Prostate gland (tissue), 2 donors: ENCODE measurements at regions not wholly inside any gene's neighbourhood (a gene's known extent, or its start where the extent isn't known, plus 50 kb on each side); places are given as distances from the start of the nearest gene placed in this dataset.

ENCODE experiments used
- DNase-seq: peaks from one replicate; pipeline ENCODE4 v3.0.0-alpha.2; 2019; ENCODE audit warnings: low spot score
- H3K27ac ChIP-seq, 2 donors: fragments of 200-600 bp; sonication (generic); 2 replicates each; pipeline ENCODE4 v1.5.1; 2017 to 2019
- H3K27me3 ChIP-seq: fragments of 200-600 bp; sonication (generic); replicated peaks from 2 replicates; pipeline ENCODE4 v1.5.1; 2019; ENCODE audit not compliant: insufficient read depth
- H3K36me3 ChIP-seq, 2 donors: fragments of 200-600 bp; sonication (generic); 1 replicate in 1 of 2; 2 replicates in 1 of 2; pipeline versions ENCODE4 v1.5.1 to v1.8.1; 2017 to 2019
- H3K4me1 ChIP-seq: fragments of 200-600 bp; sonication (generic); replicated peaks from 2 replicates; pipeline ENCODE4 v1.5.1; 2019
- H3K4me3 ChIP-seq, 2 donors: fragments of 200-600 bp; sonication (generic); 2 replicates each; pipeline ENCODE4 v1.5.1; 2017 to 2019
- H3K9me3 ChIP-seq: fragments of 200-600 bp; sonication (generic); 2 replicates; pipeline ENCODE4 v1.5.1; 2017
- CTCF ChIP-seq, 4 experiments: fragments of 200-600 bp in 2 of 4; fragments of 450-650 bp in 2 of 4; sonication (generic) in 2 of 4; IDR thresholded peaks; 1 replicate in 3 of 4; 2 replicates in 1 of 4; pipeline ENCODE4 v1.5.1; 2016 to 2019; ENCODE audit warnings: antibody characterized with exemption in 4 of 4, mild to moderate bottlenecking in 2 of 4, moderate library complexity in 2 of 4
- POLR2A ChIP-seq: fragments of 450-650 bp; IDR thresholded peaks from one replicate; pipeline ENCODE4 v1.6.1; 2016; ENCODE audit warnings: antibody characterized with exemption, mild to moderate bottlenecking
- POLR2AphosphoS5 ChIP-seq: sonication (generic); formaldehyde crosslinking; IDR thresholded peaks from one replicate; pipeline ENCODE4 v1.6.1; 2017; ENCODE audit warnings: antibody characterized with exemption
- WGBS: methylation state at CpG from one replicate; pipeline ENCODE4 v1.1.5; 2018; 5-methylcytosine and 5-hydroxymethylcytosine counted together
- intact Hi-C: fragments of 100-400 bp; cut with DNase I; formaldehyde crosslinking; loops from one replicate; pipeline ENCODE4 v1.14.2; 2022

- TF ChIP-seq POLR2AphosphoS5, result no peak
- TF ChIP-seq CTCF (IDR thresholded peaks at IDR 0.05), result no peak
- no peak for TF ChIP-seq POLR2A
- H3K27ac ChIP-seq, result no peak overlapping the region
- intact Hi-C loops, result no loop called here
- WGBS, result 58% methylated on average over 3 of the region's 3 CpGs
- H3K27me3 ChIP-seq, result no peaks in the 10 kb centered on the region
- H3K4me3 ChIP-seq, result no peak overlapping the region
- DNase-seq, result no peak
- no peaks in the 10 kb centered on the region for H3K4me1 ChIP-seq
- no peaks in the 10 kb centered on the region for H3K36me3 ChIP-seq
- H3K9me3 ChIP-seq, result no peaks in the 10 kb centered on the region
Observed at GRCh38 chr4:30535255-30535654, 184.9 kb upstream of the PCDH7 start.

- intact Hi-C loops, result no loop called here
- Histone ChIP-seq H3K36me3 (no peaks in the 10 kb centered on the region), H3K4me3 (no peak overlapping the region), H3K9me3 (no peaks in the 10 kb centered on the region), H3K27me3 (no peaks in the 10 kb centered on the region), H3K27ac (no peak overlapping the region), H3K4me1 (no peaks in the 10 kb centered on the region)
- no peak for TF ChIP-seq POLR2AphosphoS5
- no peak for TF ChIP-seq POLR2A
- no peak for TF ChIP-seq CTCF (IDR thresholded peaks at IDR 0.05)
- DNase-seq, result no peak
- 56% methylated on average over 2 of the region's 2 CpGs for WGBS
Observed at GRCh38 chr4:30536231-30536630, 183.9 kb upstream of the PCDH7 start.

GRCh38 chr4:30537456-30537855, 182.7 kb upstream of the PCDH7 start:
- intact Hi-C loops, result no loop called here
- no peaks in the 10 kb centered on the region for H3K4me1 ChIP-seq
- 36% methylated on average over 3 of the region's 3 CpGs for WGBS

GRCh38 chr4:30538794-30539193, 181.4 kb upstream of the PCDH7 start:
- TF ChIP-seq POLR2A, result no peak
- TF ChIP-seq POLR2AphosphoS5, result no peak
- no peak for TF ChIP-seq CTCF (IDR thresholded peaks at IDR 0.05)
- intact Hi-C loops, result no loop called here
- no peak overlapping the region for H3K4me3 ChIP-seq

More at GRCh38 chr4:30537456-30537855, 182.7 kb upstream of the PCDH7 start:
- H3K27me3 ChIP-seq, result no peaks in the 10 kb centered on the region
- H3K27ac ChIP-seq, result no peak overlapping the region
- no peak overlapping the region for H3K4me3 ChIP-seq
- no peak for TF ChIP-seq CTCF (IDR thresholded peaks at IDR 0.05)
- TF ChIP-seq POLR2AphosphoS5, result no peak
- TF ChIP-seq POLR2A, result no peak
- no peaks in the 10 kb centered on the region for H3K9me3 ChIP-seq
- DNase-seq, result no peak
- H3K36me3 ChIP-seq, result no peaks in the 10 kb centered on the region

GRCh38 chr4:30543057-30543456, 177.1 kb upstream of the PCDH7 start:
- H3K9me3 ChIP-seq, result no peaks in the 10 kb centered on the region
- DNase-seq, result no peak
- H3K36me3 ChIP-seq, result no peaks in the 10 kb centered on the region
- WGBS, result 71% methylated on average over 1 of the region's 1 CpG
- intact Hi-C loops, result no loop called here
- no peak overlapping the region for H3K4me3 ChIP-seq
- no peak overlapping the region for H3K27ac ChIP-seq
- H3K27me3 ChIP-seq, result no peaks in the 10 kb centered on the region
- no peaks in the 10 kb centered on the region for H3K4me1 ChIP-seq
- no peak for TF ChIP-seq POLR2A
- no peak for TF ChIP-seq CTCF (IDR thresholded peaks at IDR 0.05)
- TF ChIP-seq POLR2AphosphoS5, result no peak

More at GRCh38 chr4:30538794-30539193, 181.4 kb upstream of the PCDH7 start:
- no peaks in the 10 kb centered on the region for H3K9me3 ChIP-seq
- H3K36me3 ChIP-seq, result no peaks in the 10 kb centered on the region
- 90% methylated on average over 5 of the region's 5 CpGs for WGBS
- no peak for DNase-seq
- no peak overlapping the region for H3K27ac ChIP-seq
- H3K27me3 ChIP-seq, result no peaks in the 10 kb centered on the region
- no peaks in the 10 kb centered on the region for H3K4me1 ChIP-seq
